Ascending aorta (tissue), 2 donors: ENCODE measurements at regions not wholly inside any gene's neighbourhood (a gene's known extent, or its start where the extent isn't known, plus 50 kb on each side); places are given as distances from the start of the nearest gene placed in this dataset.

Experiments used
- DNase-seq, 2 donors: peaks; one replicate each; pipeline ENCODE4 v3.0.0-alpha.2; 2019; ENCODE audit warnings: low spot score in 2 of 2
- H3K27ac ChIP-seq, 2 donors: fragments of 200-600 bp; sonication (generic); one replicate each; pipeline ENCODE4 v1.5.1; 2016 to 2017; ENCODE audit warnings: mild to moderate bottlenecking in 1 of 2
- H3K27me3 ChIP-seq: fragments of 200-600 bp; sonication (generic); one replicate; pipeline ENCODE4 v1.5.1; 2017
- H3K36me3 ChIP-seq, 2 donors: fragments of 200-600 bp; sonication (generic); one replicate each; pipeline ENCODE4 v1.5.1; 2016
- H3K4me1 ChIP-seq, 2 donors: fragments of 200-600 bp; sonication (generic); one replicate each; pipeline ENCODE4 v1.5.1; 2016 to 2017; ENCODE audit warnings: mild to moderate bottlenecking in 1 of 2
- H3K4me3 ChIP-seq, 2 donors: fragments of 200-600 bp; sonication (generic); one replicate each; pipeline ENCODE4 v1.5.1; 2016 to 2017; ENCODE audit warnings: mild to moderate bottlenecking in 1 of 2
- H3K9me3 ChIP-seq, 2 donors: fragments of 200-600 bp; sonication (generic); one replicate each; pipeline ENCODE4 v1.5.1; 2016
- CTCF ChIP-seq, 3 experiments: fragments of 200-600 bp in 2 of 3; fragments of 450-650 bp in 1 of 3; sonication (generic) in 2 of 3; IDR thresholded peaks; one replicate each; pipeline ENCODE4 v1.5.1; 2016 to 2019; ENCODE audit warnings: antibody characterized with exemption in 3 of 3, mild to moderate bottlenecking in 1 of 3, moderate library complexity in 1 of 3
- intact Hi-C: fragments of 100-400 bp; cut with DNase I; formaldehyde crosslinking; loops from one replicate; pipeline ENCODE4 v1.15.1; 2023

- Histone ChIP-seq H3K4me1 (no peaks in the 10 kb centered on the region), H3K36me3 (no peaks in the 10 kb centered on the region), H3K4me3 (no peak overlapping the region), H3K9me3 (no peaks in the 10 kb centered on the region), H3K27me3 (no peaks in the 10 kb centered on the region), H3K27ac (no peak overlapping the region)
- TF ChIP-seq CTCF (IDR thresholded peaks at IDR 0.05) = no peak
- DNase-seq = no peak
- intact Hi-C loops = no loop called here
These were observed 140.4 kb downstream of the FAM161A start for GRCh38 chr2:61713457-61713856.

- H3K27ac ChIP-seq = no peak overlapping the region
- H3K4me3 ChIP-seq = no peak overlapping the region
- H3K4me1 ChIP-seq = no peaks in the 10 kb centered on the region
- no peak for DNase-seq
- no peaks in the 10 kb centered on the region for H3K27me3 ChIP-seq
- no peaks in the 10 kb centered on the region for H3K9me3 ChIP-seq
- TF ChIP-seq CTCF (IDR thresholded peaks at IDR 0.05) = no peak
- intact Hi-C loops = no loop called here
- no peaks in the 10 kb centered on the region for H3K36me3 ChIP-seq
These were observed 141.8 kb downstream of the FAM161A start for GRCh38 chr2:61712060-61712459.

GRCh38 chr2:61710711-61711110 lies 143.1 kb downstream of the FAM161A start:
- intact Hi-C loops = no loop called here
- TF ChIP-seq CTCF (IDR thresholded peaks at IDR 0.05) = no peak

GRCh38 chr2:61707984-61708852 lies 145.6 kb downstream of the FAM161A start:
- no peaks in the 10 kb centered on the region for H3K9me3 ChIP-seq
- intact Hi-C loops = no loop called here
- H3K27me3 ChIP-seq = no peaks in the 10 kb centered on the region
- DNase-seq = no peak
- no peaks in the 10 kb centered on the region for H3K4me1 ChIP-seq
- no peak for TF ChIP-seq CTCF (IDR thresholded peaks at IDR 0.05)
- H3K27ac ChIP-seq = no peak overlapping the region
- no peaks in the 10 kb centered on the region for H3K36me3 ChIP-seq
- no peak overlapping the region for H3K4me3 ChIP-seq

More at GRCh38 chr2:61710711-61711110, 143.1 kb downstream of the FAM161A start:
- Histone ChIP-seq H3K4me1 (no peaks in the 10 kb centered on the region), H3K36me3 (no peaks in the 10 kb centered on the region), H3K9me3 (no peaks in the 10 kb centered on the region), H3K4me3 (no peak overlapping the region), H3K27ac (no peak overlapping the region), H3K27me3 (no peaks in the 10 kb centered on the region)
- DNase-seq = no peak

GRCh38 chr2:61705625-61706024 lies 148.2 kb downstream of the FAM161A start:
- no peak for DNase-seq
- Histone ChIP-seq H3K4me3 (no peak overlapping the region), H3K9me3 (no peaks in the 10 kb centered on the region), H3K36me3 (no peaks in the 10 kb centered on the region), H3K27me3 (no peaks in the 10 kb centered on the region), H3K27ac (no peak overlapping the region), H3K4me1 (no peaks in the 10 kb centered on the region)
- intact Hi-C loops = no loop called here
- TF ChIP-seq CTCF (IDR thresholded peaks at IDR 0.05) = no peak
